OCI-LY1 (cell line): ENCODE measurements at regions not wholly inside any gene's neighbourhood (a gene's known extent, or its start where the extent isn't known, plus 50 kb on each side); places are given as distances from the start of the nearest gene placed in this dataset.

Experiments used
- H2AFZ ChIP-seq: fragments of 200-600 bp; sonication (generic), shearing (Covaris generic); 2 replicates; pipeline ENCODE4 v1.6.0; 2014; ENCODE audit warnings: antibody characterized with exemption, mild to moderate bottlenecking, low read length
- H3F3A ChIP-seq: fragments of 200-600 bp; sonication (generic), shearing (Covaris generic); 2 replicates; pipeline ENCODE4 v1.6.0; 2014; ENCODE audit warnings: mild to moderate bottlenecking, antibody characterized with exemption, low read length, moderate library complexity; ENCODE audit not compliant: insufficient read depth
- H3K27ac ChIP-seq: fragments of 200-600 bp; sonication (generic); 2 replicates; pipeline ENCODE4 v1.5.1; 2014; ENCODE audit warnings: low read length, mixed run types, mild to moderate bottlenecking, low read depth; ENCODE audit not compliant: poor library complexity, severe bottlenecking
- H3K27me3 ChIP-seq: fragments of 200-600 bp; sonication (generic); 2 replicates; pipeline ENCODE4 v1.6.0; 2014; ENCODE audit warnings: antibody characterized with exemption, mild to moderate bottlenecking, low read length, moderate library complexity; ENCODE audit not compliant: insufficient read depth
- H3K36me3 ChIP-seq: fragments of 200-600 bp; sonication (generic); 2 replicates; pipeline ENCODE4 v1.6.1; 2014; ENCODE audit warnings: mild to moderate bottlenecking, antibody characterized with exemption, low read length, moderate library complexity, mixed read lengths; ENCODE audit not compliant: insufficient read depth
- H3K4me1 ChIP-seq: fragments of 200-600 bp; sonication (generic); 2 replicates; pipeline ENCODE4 v1.5.1; 2014; ENCODE audit warnings: mild to moderate bottlenecking, low read length, moderate library complexity; ENCODE audit not compliant: insufficient read depth, severe bottlenecking
- H3K4me2 ChIP-seq: fragments of 200-600 bp; sonication (generic), shearing (Covaris generic); 2 replicates; pipeline ENCODE4 v1.6.1; 2014; ENCODE audit warnings: low read length
- H3K4me3 ChIP-seq: fragments of 200-600 bp; sonication (generic); 2 replicates; pipeline ENCODE4 v1.5.1; 2014; ENCODE audit warnings: low read length, low read depth, mild to moderate bottlenecking, mixed read lengths; ENCODE audit not compliant: poor library complexity, severe bottlenecking
- H3K79me2 ChIP-seq: fragments of 200-600 bp; shearing (Covaris generic); 2 replicates; pipeline ENCODE4 v1.6.1; 2016; ENCODE audit warnings: mixed run types, low read length, mixed read lengths; ENCODE audit not compliant: insufficient read depth
- H3K9ac ChIP-seq: fragments of 200-600 bp; sonication (generic), shearing (Covaris generic); 2 replicates; pipeline ENCODE4 v1.6.1; 2014; ENCODE audit warnings: mild to moderate bottlenecking, low read length, mixed read lengths
- H3K9me2 ChIP-seq: fragments of 200-600 bp; sonication (generic), shearing (Covaris generic); 2 replicates; pipeline ENCODE4 v1.6.1; 2014; ENCODE audit warnings: low read depth, mild to moderate bottlenecking, low read length, mixed read lengths
- H3K9me3 ChIP-seq: fragments of 200-600 bp; shearing (Covaris generic); 2 replicates; pipeline ENCODE4 v1.6.1; 2014; ENCODE audit warnings: low read length, mixed read lengths
- H4K20me1 ChIP-seq: fragments of 200-600 bp; sonication (generic), shearing (Covaris generic); 2 replicates; pipeline ENCODE4 v1.6.0; 2016; ENCODE audit warnings: mild to moderate bottlenecking, low read length; ENCODE audit not compliant: insufficient read depth
- EZH2 ChIP-seq: fragments of 200-600 bp; sonication (generic), shearing (Covaris generic); IDR thresholded peaks from 2 replicates; pipeline ENCODE4 v1.8.0; 2017; ENCODE audit warnings: borderline replicate concordance, mixed run types, mild to moderate bottlenecking, antibody characterized with exemption, low read length, moderate library complexity, mixed read lengths
- TF ChIP-seq, protein P1 (sequence below): fragments of 200-600 bp; sonication (generic), shearing (Covaris generic); IDR thresholded peaks from 2 replicates; pipeline ENCODE4 v1.5.1; 2017; ENCODE audit warnings: mild to moderate bottlenecking, antibody characterized with exemption, low read length, moderate library complexity, mixed read lengths

DNA sequence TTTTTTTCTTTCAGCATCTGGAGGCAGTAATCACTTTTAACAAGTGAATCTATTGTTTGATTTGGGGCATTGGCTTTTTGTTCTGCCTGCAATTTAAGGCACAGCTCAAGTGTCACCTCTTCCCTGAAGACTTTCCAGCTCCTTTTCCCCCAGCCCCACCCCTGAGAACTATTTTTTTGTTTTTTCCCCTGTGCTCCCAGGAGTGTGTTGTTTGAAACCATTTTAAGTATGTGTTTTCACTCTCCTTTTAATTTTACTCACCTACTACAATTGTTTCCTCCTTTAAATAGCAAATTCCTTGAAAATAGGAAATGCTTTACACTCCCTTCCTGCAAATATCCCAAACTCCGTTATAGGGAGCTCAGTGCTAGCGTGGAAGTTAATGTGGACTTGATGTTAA, 286.7 kb upstream of the PROK2 start:
- no peak for TF ChIP-seq EZH2
- TF ChIP-seq, protein P1, sequence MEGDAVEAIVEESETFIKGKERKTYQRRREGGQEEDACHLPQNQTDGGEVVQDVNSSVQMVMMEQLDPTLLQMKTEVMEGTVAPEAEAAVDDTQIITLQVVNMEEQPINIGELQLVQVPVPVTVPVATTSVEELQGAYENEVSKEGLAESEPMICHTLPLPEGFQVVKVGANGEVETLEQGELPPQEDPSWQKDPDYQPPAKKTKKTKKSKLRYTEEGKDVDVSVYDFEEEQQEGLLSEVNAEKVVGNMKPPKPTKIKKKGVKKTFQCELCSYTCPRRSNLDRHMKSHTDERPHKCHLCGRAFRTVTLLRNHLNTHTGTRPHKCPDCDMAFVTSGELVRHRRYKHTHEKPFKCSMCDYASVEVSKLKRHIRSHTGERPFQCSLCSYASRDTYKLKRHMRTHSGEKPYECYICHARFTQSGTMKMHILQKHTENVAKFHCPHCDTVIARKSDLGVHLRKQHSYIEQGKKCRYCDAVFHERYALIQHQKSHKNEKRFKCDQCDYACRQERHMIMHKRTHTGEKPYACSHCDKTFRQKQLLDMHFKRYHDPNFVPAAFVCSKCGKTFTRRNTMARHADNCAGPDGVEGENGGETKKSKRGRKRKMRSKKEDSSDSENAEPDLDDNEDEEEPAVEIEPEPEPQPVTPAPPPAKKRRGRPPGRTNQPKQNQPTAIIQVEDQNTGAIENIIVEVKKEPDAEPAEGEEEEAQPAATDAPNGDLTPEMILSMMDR: no peak
- Histone ChIP-seq H3K9me3 (no peaks in the 10 kb centered on the region), H3K27me3 (no peaks in the 10 kb centered on the region)

DNA sequence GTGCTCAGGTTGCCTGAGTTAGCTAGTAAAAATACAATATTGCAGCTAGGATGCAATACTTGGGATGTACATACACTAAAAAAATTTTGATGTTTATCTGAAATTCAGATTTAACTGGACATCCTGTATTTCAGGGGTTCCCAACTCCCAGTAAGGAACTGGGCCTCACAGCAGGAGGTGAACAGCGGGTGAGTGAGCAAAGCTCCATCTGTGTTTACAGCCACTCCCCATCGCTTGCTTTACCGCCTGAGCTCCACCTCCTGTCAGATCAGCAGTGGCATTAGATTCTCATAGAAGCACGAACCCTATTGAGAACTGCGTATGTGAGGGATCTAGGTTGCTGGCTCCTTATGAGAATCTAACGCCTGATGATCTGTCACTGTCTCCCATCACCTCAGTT, 285.1 kb upstream of the PROK2 start:
- Histone ChIP-seq H3K9ac (no peak overlapping the region), H3K4me3 (no peak overlapping the region), H3K27me3 (no peaks in the 10 kb centered on the region), H3K36me3 (peaks cover 12% of the 10 kb centered on the region), H4K20me1 (no peaks in the 10 kb centered on the region), H3F3A (no peaks in the 10 kb centered on the region), H3K79me2 (no peaks in the 10 kb centered on the region), H3K4me2 (no peak overlapping the region), H3K4me1 (no peaks in the 10 kb centered on the region), H3K9me2 (no peaks in the 10 kb centered on the region), H3K9me3 (no peaks in the 10 kb centered on the region), H3K27ac (no peak overlapping the region), H2AFZ (no peak overlapping the region)
- TF ChIP-seq, protein P1: no peak
- no peak for TF ChIP-seq EZH2

More for the DNA sequence above, 286.7 kb upstream of the PROK2 start:
- no peaks in the 10 kb centered on the region for H3K9me2 ChIP-seq
- peaks cover 12% of the 10 kb centered on the region for H3K36me3 ChIP-seq
- no peak overlapping the region for H3K4me2 ChIP-seq
- peaks cover 1% of the 10 kb centered on the region for H3K4me1 ChIP-seq
- no peak overlapping the region for H3K9ac ChIP-seq
- no peak overlapping the region for H3K4me3 ChIP-seq
- H3K27ac ChIP-seq: no peak overlapping the region
- H4K20me1 ChIP-seq: no peaks in the 10 kb centered on the region
- H2AFZ ChIP-seq: no peak overlapping the region
- no peaks in the 10 kb centered on the region for H3F3A ChIP-seq
- no peaks in the 10 kb centered on the region for H3K79me2 ChIP-seq

DNA sequence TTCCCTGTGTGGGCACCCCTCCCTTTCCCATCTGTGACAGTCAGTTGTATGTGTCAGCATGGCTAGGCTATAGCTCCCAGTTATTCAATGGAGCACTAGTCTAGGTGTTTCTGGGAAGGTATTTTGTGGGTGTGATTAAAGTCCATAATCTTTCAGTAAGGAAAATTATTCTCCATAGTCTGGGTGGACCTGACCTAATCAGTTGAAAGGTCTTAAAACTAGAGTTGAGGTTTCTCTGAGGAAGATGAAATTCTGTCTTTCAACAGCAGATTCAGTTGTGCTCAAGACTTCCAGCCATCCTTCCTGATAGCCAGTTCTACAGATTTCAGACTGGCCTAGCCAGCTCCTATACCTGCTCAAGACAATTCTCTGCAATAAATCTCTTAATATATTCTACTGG, 284.6 kb upstream of the PROK2 start:
- H3K79me2 ChIP-seq: no peaks in the 10 kb centered on the region
- no peaks in the 10 kb centered on the region for H3F3A ChIP-seq
- H3K4me2 ChIP-seq: no peak overlapping the region
- no peak overlapping the region for H2AFZ ChIP-seq
- no peaks in the 10 kb centered on the region for H4K20me1 ChIP-seq
- H3K27ac ChIP-seq: no peak overlapping the region
- peaks cover 12% of the 10 kb centered on the region for H3K36me3 ChIP-seq
- TF ChIP-seq, protein P1: no peak
- TF ChIP-seq EZH2: no peak
- no peaks in the 10 kb centered on the region for H3K27me3 ChIP-seq
- no peaks in the 10 kb centered on the region for H3K4me1 ChIP-seq
- H3K9ac ChIP-seq: no peak overlapping the region
- no peaks in the 10 kb centered on the region for H3K9me3 ChIP-seq
- H3K9me2 ChIP-seq: no peaks in the 10 kb centered on the region
- no peak overlapping the region for H3K4me3 ChIP-seq
